LNCAP (cell line): ENCODE measurements at regions not wholly inside any gene's neighbourhood (a gene's known extent, or its start where the extent isn't known, plus 50 kb on each side); places are given as distances from the start of the nearest gene placed in this dataset.

Source experiments
- TF ChIP-seq, protein P1 (sequence below): fragments of 450-650 bp; IDR thresholded peaks from 2 replicates; pipeline ENCODE4 v1.5.1; 2017; ENCODE audit warnings: mild to moderate bottlenecking

- TF ChIP-seq, protein P1, sequence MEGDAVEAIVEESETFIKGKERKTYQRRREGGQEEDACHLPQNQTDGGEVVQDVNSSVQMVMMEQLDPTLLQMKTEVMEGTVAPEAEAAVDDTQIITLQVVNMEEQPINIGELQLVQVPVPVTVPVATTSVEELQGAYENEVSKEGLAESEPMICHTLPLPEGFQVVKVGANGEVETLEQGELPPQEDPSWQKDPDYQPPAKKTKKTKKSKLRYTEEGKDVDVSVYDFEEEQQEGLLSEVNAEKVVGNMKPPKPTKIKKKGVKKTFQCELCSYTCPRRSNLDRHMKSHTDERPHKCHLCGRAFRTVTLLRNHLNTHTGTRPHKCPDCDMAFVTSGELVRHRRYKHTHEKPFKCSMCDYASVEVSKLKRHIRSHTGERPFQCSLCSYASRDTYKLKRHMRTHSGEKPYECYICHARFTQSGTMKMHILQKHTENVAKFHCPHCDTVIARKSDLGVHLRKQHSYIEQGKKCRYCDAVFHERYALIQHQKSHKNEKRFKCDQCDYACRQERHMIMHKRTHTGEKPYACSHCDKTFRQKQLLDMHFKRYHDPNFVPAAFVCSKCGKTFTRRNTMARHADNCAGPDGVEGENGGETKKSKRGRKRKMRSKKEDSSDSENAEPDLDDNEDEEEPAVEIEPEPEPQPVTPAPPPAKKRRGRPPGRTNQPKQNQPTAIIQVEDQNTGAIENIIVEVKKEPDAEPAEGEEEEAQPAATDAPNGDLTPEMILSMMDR = no peak
These were observed 279.1 kb upstream of the FMN2 start for GRCh38 chr1:239812580-239812979.

- TF ChIP-seq, protein P1 = no peak
These were observed 277.3 kb upstream of the FMN2 start for GRCh38 chr1:239814306-239814881.

DNA sequence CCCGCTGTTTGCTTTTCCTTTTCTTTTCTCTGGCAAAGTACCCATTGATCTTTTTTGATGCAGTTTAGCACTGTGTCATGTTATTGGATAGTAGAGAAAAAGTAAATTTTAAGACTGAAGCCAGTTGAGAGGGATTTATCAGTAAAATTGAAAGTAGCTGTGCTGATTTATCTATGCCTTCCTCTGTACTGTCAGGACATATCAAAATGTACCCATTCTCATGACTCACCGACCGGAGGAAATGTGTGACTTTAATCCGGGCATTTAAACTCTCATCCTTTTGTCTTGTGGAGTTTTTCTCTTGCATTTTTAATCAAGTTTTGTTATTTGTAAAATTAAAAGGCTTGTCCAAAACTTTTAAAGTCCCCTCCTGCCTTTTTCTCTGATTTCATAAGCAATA, 276.6 kb upstream of the FMN2 start:
- TF ChIP-seq, protein P1 = no peak

GRCh38 chr1:239816081-239816782, 275.5 kb upstream of the FMN2 start:
- TF ChIP-seq, protein P1 = no peak

GRCh38 chr1:239817276-239817675, 274.4 kb upstream of the FMN2 start:
- TF ChIP-seq, protein P1 = no peak

DNA sequence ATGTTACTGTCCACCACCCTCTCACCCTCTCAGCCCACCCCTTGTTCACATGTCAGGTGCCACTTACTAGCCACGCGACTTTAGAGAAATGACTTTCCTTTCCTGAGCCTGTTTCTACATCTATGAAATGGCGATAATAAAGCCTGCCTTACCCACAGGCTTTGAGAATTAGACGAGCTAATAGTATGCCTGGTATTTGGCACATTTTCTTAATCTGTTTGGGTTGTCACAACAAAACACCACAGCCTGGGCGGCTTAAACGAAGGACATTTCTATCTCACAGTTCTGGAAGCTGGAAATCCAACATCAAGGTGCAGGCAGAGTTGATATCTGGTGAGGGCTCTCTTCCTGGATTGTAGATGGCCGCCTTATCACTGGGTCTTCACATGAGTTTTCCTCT, 273.9 kb upstream of the FMN2 start:
- TF ChIP-seq, protein P1 = no peak

DNA sequence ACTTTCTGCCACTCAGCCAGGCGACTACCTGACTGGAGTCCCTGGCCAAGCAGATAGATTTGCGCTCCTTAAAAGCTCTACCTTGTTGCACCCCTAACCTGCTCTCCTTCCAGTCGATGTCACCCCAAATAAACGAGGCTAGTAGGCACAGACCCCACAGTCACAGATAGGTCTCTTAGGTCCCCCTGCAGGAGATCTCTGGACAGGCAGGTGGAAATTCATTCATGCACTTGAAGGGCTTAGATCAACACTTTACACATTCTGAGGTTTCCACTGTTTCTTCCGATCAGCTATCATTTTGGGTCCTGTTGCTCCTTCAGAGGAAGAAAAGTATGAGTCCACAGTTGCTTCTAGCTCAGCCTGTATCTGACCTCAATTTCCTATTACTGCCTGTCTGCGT, 272.6 kb upstream of the FMN2 start:
- TF ChIP-seq, protein P1 = no peak
